ENCODE measurements at regions not wholly inside any gene's neighbourhood (a gene's known extent, or its start where the extent isn't known, plus 50 kb on each side); places are given as distances from the start of the nearest gene placed in this dataset.

- TF ChIP-seq ZNF740 (CRISPR knock-in tag; IDR thresholded peaks at IDR 0.05): no peak
- TF ChIP-seq ZSCAN20 (CRISPR knock-in tag; IDR thresholded peaks at IDR 0.05; ENCODE audit: borderline replicate concordance): no peak
- no peak for TF ChIP-seq NFIC (IDR thresholded peaks at IDR 0.05; ENCODE audit: low read length)
- no peak for TF ChIP-seq ATRX (CRISPR knock-in tag; IDR thresholded peaks at IDR 0.05; ENCODE audit: borderline replicate concordance)
- peak; percentile 58 for TF ChIP-seq ZNF350 (CRISPR knock-in tag; IDR thresholded peaks at IDR 0.05; ENCODE audit: borderline replicate concordance, low read depth)
- TF ChIP-seq ZNF234 (CRISPR knock-in tag; conservative IDR thresholded peaks at IDR 0.05): no peak
- TF ChIP-seq, protein P1, sequence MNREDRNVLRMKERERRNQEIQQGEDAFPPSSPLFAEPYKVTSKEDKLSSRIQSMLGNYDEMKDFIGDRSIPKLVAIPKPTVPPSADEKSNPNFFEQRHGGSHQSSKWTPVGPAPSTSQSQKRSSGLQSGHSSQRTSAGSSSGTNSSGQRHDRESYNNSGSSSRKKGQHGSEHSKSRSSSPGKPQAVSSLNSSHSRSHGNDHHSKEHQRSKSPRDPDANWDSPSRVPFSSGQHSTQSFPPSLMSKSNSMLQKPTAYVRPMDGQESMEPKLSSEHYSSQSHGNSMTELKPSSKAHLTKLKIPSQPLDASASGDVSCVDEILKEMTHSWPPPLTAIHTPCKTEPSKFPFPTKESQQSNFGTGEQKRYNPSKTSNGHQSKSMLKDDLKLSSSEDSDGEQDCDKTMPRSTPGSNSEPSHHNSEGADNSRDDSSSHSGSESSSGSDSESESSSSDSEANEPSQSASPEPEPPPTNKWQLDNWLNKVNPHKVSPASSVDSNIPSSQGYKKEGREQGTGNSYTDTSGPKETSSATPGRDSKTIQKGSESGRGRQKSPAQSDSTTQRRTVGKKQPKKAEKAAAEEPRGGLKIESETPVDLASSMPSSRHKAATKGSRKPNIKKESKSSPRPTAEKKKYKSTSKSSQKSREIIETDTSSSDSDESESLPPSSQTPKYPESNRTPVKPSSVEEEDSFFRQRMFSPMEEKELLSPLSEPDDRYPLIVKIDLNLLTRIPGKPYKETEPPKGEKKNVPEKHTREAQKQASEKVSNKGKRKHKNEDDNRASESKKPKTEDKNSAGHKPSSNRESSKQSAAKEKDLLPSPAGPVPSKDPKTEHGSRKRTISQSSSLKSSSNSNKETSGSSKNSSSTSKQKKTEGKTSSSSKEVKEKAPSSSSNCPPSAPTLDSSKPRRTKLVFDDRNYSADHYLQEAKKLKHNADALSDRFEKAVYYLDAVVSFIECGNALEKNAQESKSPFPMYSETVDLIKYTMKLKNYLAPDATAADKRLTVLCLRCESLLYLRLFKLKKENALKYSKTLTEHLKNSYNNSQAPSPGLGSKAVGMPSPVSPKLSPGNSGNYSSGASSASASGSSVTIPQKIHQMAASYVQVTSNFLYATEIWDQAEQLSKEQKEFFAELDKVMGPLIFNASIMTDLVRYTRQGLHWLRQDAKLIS (CRISPR knock-in tag; IDR thresholded peaks at IDR 0.05): no peak
- no peak for TF ChIP-seq ATM (IDR thresholded peaks at IDR 0.05; ENCODE audit: borderline replicate concordance)
- TF ChIP-seq ZBTB1 (CRISPR knock-in tag; IDR thresholded peaks at IDR 0.05; ENCODE audit: borderline replicate concordance): no peak
- TF ChIP-seq ZMYM2 (CRISPR knock-in tag; IDR thresholded peaks at IDR 0.05): no peak; the same call in 1 of the 2 replicates
- no peak for TF ChIP-seq ZNF547 (CRISPR knock-in tag; IDR thresholded peaks at IDR 0.05)
- no peak for TF ChIP-seq U2AF2 (IDR thresholded peaks at IDR 0.05; ENCODE audit: low read depth, low read length)
- TF ChIP-seq IKZF5 (CRISPR knock-in tag; IDR thresholded peaks at IDR 0.05): 0 out of 2 replicates have a peak, but pooled peaks have one; percentile 47
- no peak; the same call in 1 of the 2 replicates for TF ChIP-seq ZNF558 (CRISPR knock-in tag; IDR thresholded peaks at IDR 0.05; ENCODE audit: borderline replicate concordance)
- no peak for TF ChIP-seq ZBTB10 (CRISPR knock-in tag; IDR thresholded peaks at IDR 0.05; ENCODE audit: borderline replicate concordance)
- peak; percentile 97 for TF ChIP-seq NR2C2 (CRISPR knock-in tag; IDR thresholded peaks at IDR 0.05; ENCODE audit: borderline replicate concordance)
- TF ChIP-seq ZSCAN30 (CRISPR knock-in tag; IDR thresholded peaks at IDR 0.05): no peak
- TF ChIP-seq KLF15 (CRISPR knock-in tag; IDR thresholded peaks at IDR 0.05; ENCODE audit: borderline replicate concordance): no peak
- TF ChIP-seq KDM6A (CRISPR knock-in tag; IDR thresholded peaks at IDR 0.05; ENCODE audit: low read depth): no peak; the same call in 1 of the 2 replicates
- no peak for TF ChIP-seq ZNF253 (CRISPR knock-in tag; IDR thresholded peaks at IDR 0.05; ENCODE audit: borderline replicate concordance)
- TF ChIP-seq ARNT (IDR thresholded peaks at IDR 0.05): no peak
Measured at GRCh38 chr20:48126227-48126740, 341.0 kb upstream of the SULF2 start (continued).
